HT1080 (cell line): ENCODE measurements at regions not wholly inside any gene's neighbourhood (a gene's known extent, or its start where the extent isn't known, plus 50 kb on each side); places are given as distances from the start of the nearest gene placed in this dataset.
A peak's percentile ranks its signal among the peaks of the same experiment; 100 is the strongest.

ENCODE experiments used
- DNase-seq: peaks from one replicate; pipeline ENCODE4 v3.0.0-alpha.2; 2015; ENCODE audit warnings: low read depth

DNA sequence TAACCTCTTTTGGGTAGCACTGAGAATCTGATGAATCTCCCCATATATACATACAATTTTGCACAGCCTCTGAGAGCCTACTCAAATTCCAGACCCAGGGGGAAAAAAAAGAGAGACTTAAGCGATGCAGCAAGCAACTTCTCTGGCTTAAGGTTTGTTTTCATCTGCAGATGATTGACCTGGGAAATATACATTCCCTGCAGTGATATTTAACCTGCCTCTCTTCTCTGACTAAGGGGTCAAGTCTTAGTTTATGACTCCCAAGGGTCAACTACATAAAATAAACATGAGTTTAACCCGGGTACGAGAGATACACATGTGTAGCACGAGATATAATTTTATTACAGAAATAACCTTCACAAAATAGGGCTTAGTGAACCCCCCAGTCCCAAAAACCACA, 737.8 kb downstream of the TUSC7 start:
- DNase-seq, result no peak

DNA sequence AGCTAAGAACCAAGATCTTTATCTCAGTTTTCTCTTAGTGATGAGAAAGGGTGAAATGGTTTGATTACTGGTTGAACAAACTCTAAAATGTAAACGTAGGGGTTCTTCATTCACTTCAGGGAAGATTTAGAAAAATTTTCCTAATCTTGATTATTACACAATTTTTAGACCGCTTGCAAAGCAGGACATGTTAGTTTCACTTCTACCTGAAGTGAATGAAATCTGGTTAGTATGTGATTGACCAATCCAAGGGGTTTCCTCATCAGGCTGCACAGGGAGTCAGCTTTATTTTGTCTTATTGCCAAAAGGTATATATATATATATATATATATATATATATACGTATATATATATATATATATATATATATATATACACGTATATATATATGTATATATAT, 740.4 kb downstream of the TUSC7 start:
- no peak for DNase-seq

DNA sequence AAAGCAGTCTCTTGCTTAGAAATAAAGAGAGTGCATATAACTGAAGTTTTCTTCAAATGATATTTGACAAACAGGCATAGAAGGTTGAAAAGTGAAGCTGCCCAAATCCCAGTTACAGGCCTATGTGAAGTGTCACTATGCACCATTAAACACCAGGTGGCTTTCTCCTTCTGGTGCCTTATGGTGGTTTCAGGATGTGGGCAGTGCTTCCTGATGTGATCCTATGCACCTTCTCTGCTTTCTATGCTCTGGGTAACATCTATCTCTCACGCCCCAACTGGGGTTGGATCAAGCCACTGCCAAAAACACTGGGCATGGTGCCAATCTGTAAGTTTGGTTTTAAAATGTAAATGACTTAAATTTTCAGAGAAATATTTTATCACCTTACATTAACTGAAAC, 744.7 kb downstream of the TUSC7 start:
- DNase-seq, result peak; percentile 17

DNA sequence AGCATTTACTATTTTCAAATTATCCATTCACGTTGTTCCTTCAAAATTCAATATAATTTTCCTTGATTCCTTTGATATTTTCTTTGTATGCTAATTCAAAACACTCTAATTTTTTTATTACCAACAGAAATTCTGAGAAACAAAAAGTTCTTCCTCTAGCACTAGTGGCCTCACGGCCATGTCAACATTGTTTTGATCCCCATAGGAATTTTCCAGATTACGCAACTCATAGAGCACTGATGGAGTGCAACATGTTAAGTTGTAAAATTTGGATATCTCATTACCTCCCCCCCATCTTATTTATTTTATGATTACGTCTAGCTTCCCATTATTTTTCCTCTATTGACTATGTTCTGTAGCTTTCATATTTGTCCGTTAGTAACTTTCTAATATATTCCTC, 745.3 kb downstream of the TUSC7 start:
- DNase-seq, result no peak

DNA sequence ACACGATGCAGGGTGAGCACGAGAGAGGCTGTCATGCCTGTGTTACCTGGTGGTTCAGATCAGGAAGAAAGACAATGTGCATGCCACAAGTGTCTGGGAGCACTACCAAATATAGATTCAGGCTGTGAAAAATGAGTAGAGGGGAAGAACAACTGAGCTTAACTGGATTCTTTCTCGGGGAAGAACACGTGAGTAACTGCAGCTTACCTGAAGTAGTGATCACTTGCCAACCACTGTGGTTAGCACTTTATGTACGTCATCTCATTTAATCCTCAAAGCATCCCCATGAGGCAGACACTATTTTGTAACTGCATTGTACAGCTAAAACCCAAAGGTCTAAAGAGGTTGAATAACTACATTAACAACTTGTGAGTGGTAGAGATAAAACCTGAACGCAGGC, 746.2 kb downstream of the TUSC7 start:
- no peak for DNase-seq

DNA sequence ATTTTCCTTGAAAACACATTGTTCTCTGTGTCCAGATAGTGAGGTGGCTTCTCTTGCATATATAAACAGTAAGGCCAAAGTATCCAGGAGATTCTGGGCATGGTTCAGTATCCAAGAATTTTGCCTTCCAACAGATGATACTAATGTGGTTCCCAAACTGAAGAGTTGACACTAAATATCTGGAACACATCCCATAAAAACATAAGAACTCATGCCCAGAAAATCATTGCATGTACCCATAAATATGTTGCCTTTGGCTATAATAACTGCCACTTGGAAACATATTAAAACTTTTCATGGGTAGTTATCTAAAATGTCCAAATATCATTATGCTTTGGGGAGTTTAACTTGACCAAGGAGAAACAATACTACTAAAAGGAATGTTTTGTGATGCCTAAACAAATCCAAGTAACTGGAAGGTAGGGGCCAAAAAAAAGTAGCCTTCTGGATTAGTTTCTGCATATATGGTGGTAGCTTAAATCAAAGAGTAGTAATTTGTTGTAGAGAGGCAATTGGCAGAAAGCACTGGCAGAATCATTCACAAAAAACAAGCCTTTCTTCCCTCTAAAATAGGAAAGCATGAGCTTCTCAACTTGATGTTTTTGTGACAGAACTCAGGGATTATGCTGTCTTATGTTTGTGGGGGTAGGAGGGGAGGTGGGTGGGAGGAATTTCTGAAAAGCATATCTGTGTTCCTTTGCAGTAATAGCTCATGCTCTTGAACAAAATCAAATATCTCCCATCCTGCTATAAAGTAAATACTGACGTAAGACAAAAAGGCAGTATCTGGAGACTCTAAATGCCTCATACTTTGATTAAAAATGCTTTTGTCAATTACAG, 753.9 kb downstream of the TUSC7 start:
- no peak for DNase-seq

DNA sequence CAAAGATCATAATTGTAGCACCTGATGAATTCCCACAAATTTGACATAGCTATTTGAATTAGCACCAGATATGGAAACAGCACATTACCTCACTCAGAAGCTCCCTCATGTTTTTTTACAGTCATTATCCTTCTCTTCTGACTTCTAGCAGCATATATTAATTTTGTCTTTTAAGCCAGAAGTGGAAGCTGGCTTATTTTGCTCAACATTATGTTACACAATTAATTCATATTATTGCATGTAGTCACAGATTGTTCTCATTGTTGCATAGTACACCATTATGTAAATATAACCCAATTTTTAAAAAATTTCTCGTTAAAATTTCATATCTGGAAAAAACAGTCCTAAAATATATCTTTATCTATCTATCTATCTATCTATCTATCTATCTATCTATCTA, 762.3 kb downstream of the TUSC7 start:
- DNase-seq, result no peak

DNA sequence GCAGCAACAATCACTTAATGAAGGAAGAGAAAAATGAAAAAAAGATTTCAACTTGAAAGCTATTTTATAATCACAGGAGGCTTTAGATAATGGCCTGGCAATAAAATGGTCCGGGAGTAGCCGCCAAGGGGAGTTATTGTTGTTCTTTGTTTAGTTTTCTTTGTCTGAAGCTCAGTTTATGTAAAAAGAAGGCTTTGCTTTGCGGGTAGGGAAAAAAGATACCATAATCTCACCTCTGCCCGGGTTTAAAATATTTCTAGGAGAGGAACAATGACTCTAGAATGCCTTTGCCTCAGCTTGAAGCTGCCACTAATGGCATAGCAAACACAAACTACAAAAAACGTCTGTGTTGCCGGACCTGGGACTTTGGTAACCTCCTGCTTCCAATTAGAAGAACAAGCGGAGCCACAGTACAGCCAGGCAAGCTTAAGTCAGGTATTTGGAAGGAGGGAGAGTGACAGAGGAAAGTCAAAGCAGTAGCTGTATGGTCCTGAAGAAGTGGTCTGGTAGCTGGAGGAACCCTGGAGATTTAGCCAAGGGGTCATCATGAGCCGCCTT, 764.5 kb downstream of the TUSC7 start:
- DNase-seq, result no peak

DNA sequence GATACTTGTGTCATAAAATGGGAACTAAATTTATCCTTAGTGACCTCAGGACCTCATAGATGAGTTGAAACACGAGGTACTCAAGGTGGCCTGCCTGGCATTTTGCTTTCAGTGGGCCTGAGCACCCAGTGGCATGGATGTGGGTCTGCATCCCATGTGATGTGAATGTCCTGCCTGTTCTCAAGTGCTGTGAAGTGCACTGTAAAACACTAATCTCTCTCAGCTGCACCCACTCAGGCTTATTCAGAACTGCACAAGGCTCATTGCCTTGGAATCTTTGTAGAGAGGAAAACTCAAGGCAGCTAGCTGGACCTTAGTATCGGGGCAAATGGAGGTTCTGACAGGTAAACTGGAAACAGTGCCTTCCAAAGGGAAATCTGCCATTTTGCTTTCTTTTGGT, 767.0 kb downstream of the TUSC7 start:
- no peak for DNase-seq

DNA sequence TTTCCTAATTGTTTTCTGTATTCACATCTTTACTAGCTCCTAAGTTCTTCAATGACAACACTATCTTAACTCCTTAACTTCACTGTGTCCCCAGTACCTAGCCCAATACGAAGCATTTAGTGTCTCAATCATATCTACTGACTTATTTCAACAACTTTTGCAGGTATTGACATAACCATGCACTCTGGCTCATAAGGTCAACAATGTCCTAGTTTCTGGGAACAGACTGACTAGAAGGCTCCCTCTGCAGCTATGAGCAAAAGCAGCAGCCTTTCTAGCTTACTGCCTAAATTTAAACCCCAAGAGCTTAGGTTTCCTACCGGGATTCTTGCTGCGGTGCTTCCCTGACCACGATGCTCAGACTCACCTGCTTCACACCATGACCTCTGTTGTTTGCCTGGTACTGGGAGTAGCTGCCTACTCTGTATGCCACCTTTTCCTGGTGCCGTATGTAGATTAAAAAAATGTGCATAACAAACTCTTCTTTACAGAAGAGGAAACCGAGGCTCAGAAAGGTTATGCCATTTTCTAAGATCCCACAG, 767.7 kb downstream of the TUSC7 start:
- DNase-seq, result no peak

DNA sequence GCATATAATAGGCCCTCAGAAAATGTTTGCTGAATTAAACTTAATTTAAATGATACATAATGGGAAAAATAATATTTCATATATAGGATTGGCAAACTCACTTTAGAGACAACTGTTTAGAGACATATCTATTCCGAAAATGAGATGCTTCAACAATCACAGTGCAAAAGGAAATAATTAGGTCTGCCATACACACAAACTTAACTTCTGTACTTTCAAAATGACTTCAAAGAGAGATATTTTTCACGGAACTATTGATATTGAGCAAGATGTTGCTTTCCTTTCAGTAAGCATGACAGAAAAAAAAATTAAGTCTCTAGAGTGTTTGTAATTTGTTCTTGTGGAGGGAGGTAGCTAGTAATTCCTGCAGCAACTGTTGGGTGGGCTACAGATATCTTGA, 769.5 kb downstream of the TUSC7 start:
- no peak for DNase-seq

DNA sequence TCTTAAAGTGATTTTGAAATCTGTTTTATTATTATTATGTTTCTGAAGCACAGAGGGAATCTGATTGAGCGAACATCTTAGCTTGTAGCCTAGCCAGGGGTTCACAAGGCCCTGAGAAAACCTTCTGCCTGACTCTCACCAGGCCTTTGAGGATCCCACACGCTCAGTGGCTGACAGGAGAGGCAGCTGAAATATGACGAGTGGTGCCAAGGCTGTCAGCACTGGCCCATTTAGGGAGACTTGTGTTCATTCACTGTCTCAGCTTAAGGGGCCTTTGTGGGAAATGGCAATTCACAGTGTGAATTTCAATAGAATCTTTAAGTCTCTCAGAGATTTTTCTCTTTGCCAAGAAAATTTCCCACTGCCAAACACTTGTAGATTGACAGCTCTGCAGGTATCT, 770.9 kb downstream of the TUSC7 start:
- DNase-seq, result no peak

DNA sequence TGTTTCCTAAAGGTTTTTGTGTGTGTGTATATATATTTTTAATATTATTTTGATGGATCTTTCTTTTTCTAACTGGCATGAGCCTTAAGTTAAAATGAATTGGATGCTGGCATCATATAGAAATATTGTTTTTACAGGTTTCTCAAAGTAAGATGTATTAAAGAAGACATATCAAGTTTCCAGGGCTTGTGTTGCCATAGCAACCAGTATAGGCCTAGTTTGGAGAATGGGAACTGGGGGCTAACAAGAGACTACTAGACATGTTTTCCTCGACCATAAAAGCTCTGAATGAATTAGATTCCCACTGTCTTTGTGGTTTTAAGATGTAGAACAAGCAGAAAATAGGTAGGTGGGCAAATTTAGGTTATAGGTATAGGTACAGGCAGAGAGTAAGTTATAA, 771.4 kb downstream of the TUSC7 start:
- DNase-seq, result no peak

DNA sequence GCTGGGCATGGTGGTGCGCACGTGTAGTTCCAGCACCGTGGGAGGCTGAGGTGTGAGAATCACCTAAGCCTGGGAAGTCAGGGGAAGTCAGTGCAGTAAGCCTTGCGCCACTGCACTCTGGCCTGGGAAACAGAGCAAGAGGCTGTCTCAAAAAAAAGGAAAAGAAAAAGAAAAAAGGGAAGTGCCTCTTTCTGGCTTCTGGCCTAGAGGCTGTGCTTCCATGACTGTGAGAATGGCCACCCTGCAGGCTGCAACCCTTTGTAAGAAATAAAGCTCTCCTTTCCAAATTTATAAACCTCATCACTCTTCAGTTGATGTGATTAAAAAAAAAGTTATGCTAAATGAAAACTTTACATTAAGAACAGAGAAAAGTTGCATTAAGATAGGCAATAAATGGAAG, 774.3 kb downstream of the TUSC7 start:
- no peak for DNase-seq

DNA sequence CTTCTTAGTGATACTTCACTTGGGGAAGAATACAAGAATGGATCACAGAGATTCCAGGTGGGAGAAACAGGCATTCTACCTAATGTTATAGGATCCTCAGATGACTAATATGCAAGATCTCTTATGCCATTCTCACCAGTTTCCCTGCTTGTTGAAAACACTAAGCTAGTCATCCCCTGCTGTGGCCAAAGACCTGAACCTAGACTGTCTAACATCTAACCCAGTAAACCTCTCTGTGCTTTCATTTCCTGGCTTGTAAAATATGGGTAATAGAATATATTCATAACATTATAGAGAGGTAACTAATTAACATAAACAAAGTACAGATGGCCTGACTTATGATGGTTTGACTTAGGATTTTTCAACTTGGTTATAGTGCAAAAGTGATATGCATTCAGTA, 776.3 kb downstream of the TUSC7 start:
- DNase-seq, result no peak

DNA sequence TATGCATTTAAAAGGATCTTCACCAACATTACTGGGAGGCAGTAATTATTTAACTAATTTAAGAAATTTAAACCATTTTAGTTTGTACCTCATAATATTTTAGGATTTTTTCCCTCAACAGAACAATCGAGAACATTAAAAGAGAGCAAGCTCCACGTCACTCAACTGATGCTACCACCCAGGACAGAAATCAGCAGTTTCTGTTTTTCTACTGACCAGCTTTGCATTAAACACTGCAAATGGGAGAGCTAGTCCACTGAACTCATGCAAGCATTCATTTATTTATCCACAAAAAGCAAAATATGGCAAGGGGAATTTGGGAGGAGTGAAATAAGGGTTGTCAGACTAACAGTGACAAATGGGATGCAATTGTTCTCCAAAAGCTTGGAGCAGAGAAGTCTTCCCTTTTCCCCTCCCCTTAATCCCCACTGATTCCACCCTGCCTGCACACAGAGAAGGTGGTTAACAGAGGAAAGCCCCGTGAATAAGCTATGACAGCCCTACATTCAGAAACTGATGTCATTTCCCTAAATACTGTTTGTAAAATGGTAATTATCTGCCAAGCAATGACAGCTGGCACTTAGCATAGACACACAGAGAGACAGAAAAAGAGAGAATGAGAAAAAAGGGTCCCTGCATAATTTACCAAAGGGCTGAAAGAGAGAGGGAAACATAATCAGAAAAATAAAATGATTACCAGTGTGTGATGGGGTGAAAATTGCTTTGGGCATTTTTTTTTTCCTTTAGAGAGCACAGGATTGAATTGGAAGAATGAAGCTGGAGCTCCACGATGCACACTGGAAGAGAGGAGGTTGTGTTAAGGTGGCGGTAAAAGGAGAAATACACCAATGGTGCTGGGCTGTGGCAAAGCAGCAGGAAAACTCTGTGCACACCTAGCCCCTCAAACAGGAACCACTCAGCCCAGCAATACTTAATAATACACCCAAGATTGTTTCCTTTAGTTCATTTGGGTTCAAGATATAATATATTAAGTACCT, 777.4 kb downstream of the TUSC7 start:
- no peak for DNase-seq

DNA sequence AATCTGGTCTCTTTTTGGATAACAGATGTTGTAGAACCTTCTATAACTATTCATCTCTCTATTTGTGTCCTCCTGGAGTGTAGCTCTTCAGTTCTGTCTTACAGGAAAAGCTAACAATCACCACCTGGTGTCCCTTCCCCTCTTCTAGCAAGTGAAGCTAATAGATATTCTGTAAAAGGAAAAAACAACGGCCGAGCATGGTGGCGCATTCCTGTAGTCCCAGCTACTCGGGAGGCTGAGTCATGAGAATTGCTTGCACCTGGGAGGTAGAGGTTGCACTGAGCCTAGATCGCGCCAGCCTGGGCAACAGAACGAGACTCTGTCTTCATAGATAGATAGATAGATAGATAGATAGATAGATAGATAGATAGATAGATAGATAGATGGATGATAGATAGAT, 779.4 kb downstream of the TUSC7 start:
- DNase-seq, result no peak

DNA sequence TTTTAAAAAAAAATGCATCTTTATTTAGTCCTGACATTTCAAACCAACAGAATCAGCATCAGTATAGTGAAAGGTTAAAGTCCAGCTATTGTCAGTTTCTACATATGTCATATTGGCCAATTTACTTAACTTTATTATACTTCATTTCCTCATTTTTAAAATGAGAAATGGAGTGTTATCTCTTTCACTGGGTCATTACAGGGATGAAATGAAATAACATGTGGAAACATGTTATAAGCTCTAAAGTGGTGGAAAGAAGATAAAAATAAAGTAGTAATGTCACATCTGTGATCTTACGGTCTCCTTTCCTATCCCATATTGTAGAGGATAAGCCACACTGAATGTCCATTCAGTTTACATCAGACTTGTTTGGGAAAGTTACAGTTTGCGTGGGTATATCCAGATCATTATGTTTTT, 780.1 kb downstream of the TUSC7 start:
- DNase-seq, result no peak

DNA sequence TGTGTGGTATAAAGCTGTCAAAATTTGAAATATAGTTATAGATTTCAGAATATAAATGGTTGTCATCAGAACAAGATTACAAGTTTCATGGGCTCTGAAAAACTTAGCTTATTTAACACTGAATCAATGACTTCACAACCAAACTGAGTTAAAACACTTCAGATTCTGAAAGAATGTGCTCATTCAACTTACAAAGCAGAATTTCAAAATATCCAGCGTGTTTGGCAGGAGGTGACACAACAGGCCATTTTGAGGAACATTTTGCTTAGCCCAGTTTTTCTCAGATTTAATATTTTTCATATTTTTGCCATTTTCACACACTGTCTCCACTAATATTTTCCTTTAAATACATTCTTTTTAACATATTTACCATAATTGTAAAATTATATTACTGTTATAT, 781.1 kb downstream of the TUSC7 start:
- no peak for DNase-seq

DNA sequence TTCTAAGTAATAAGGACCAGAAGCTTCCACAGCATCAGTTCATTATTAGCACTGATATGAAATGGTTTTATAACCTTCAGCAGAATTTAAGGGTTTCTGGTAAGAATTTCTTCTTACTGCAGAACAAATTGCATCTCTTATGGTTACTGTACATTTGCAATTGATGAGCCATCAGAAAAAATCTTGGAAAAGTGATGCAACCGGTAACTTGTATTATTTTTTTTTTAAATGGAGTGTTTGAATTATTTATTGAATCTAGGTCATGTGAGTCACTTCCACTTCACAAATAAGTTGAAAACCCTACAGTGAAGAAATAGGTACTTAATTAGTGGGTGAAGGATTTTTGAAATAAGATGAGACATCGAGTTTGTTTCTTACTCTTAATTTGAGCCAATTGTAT, 786.0 kb downstream of the TUSC7 start:
- DNase-seq, result no peak

DNA sequence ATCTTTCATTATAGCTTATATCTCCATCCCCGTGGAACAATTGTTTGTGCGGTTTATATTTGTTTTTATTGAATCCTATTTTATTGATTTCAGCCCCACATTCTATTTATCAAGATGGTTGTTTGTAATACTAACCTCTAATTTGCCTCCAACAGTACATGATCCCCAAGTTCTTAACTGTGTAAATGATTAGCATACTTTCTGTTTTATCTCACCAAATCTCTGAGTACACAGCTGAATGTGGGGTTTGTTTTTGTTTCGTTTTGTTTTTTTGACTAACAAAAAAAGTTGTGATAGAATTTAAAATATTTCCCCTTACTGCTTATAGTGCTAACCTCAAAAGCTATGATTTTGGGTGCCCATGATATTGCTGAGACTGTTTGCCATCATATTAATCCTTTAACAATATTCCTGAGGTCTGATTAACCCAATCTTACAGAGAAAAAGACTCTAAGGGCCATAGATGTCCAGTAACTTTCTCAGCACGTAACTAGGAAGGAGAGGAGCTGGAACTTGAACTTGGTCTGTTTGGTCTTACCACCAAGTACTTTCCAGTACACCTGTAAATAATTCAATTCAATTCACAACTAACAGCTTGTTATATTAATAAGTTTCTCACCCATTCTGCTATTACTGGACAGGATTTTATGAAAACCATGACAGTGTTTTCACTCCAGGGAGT, 789.8 kb downstream of the TUSC7 start:
- no peak for DNase-seq
